GM18907 (cell line): ENCODE measurements at regions not wholly inside any gene's neighbourhood (a gene's known extent, or its start where the extent isn't known, plus 50 kb on each side); places are given as distances from the start of the nearest gene placed in this dataset.

ENCODE experiments used
- ATAC-seq: cut with Tn5 transposase; IDR thresholded peaks from one replicate; pipeline ENCODE4 v1.9.1; 2021; ENCODE audit warnings: mild to moderate bottlenecking, moderate library complexity; ENCODE audit not compliant: unreplicated experiment

DNA sequence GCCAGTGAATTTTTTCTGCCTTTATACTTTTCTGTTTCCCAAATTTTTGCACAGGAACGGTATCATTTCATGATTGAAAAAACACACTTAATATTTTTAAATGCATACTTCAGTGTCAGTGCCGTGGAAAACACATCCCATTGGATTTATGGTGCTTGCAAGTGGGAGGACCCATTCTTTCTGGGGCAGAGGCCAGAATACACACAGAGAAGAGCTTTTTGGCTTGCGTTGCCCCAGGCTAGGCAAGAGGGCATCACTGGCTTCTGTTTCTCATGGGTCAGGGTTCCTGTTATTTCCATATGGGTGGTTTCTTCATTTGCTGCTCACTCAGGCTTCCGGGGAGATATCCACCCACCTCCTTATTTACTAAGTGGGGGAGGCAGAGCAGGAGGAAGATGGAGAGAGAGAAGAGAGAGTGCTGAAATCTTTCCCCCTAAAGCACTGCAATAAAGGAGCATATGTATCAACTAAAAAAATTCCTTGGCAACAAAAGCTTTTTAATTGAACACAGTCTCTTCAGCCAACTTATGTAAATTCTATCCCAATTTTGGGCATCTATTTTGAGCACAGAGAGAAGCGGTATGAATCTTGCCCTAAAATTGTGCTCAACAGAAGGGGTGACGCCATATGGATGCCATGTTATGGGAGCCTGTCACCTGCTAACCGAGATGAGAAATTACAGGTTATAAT is 66.0 kb upstream of the KIRREL3 start:
- no peak for ATAC-seq

DNA sequence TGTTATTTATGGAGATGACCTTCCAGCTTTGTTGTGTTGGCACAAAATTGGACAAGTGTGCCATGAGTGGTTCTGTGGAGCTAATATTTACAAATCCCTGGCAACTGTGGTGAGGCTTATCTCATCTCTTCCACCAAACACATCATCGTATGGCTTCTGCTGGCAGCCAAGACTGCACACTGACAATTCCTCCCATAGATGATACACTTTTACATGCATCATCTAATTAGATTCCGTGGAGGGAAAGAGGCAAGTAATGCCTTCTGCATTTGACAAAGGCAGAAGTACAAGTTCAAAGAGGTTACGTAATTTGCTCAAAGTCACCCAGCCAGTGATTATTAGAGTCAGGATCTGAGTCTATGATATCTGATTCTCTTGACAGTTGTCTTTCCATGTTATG is 62.7 kb upstream of the KIRREL3 start:
- ATAC-seq, result no peak

DNA sequence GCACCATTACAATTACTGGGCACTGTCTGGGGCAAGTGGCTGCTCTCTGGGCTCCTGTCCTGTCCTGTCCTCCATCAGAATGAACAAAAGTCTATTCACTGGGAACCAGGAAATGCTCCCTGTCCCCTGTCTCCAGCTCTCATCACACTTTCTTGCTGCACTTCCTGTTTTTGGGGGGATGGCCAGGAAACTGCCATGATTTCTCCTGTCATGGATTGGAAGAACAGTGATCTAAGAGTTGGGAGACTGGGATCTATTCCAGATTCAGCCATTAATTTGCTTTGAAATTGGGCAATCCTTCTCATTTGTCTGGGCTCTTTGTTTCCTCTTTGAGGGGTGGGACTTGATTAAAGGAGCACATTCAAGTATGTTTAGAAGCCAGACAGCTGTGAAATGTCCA is 61.4 kb upstream of the KIRREL3 start:
- ATAC-seq, result no peak

DNA sequence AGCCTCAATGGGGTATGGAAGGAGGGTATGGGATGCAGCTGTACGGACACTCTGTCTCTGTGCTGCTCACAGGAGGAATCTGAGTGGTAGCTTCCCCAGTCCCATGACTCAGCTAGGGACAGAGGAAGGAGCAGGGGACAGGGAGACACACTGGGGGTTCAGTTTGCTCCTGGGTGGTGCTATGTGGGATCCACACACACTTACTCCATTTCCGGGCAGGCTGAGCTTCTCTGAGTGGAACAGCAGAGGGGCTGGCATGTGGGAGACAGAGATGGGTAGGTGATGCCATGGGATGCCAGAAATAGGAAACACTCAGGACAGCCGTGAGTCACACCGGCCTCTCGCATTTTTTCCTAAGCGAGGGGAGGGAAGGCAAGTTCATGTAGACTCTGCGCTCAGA is 59.2 kb upstream of the KIRREL3 start:
- no peak for ATAC-seq

DNA sequence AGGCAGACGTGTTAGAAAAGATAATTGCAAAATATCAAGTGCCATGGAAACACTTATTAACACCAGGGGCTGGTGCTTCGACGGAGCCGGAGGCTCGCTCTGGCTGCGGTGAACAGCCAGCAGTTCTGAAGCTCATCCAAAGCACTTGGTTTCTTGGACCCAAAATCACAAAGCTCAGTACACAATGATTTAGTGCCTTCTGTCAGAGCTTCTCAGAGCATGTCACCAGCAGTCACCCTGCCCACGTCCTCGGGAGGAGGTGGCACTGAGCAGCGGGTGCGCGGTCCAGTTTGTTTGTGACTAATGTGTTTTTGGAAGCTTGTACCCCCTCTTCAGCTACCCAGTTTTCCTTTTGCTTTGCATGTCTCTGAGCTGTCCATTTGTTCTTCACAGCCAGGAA is 58.7 kb upstream of the KIRREL3 start:
- ATAC-seq, result no peak

DNA sequence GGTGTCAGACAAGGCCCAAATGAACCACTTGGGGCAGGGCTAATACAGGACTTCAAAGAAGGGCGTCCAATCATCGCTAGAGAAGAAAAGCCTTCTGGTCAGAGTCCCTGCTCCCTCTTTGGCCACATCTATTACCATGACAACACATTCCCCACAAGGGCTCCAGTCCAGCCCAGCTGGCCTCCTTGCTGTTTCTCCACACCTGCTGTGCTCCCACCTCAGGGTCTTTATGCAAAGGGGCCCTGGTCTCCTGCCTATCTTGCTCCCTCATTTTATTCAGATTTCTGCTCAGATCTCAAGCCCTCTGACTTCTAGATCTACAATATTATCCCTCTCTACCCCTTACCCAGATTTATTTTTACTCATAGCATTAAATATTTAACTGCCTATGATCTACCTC is 58.0 kb upstream of the KIRREL3 start:
- no peak for ATAC-seq

DNA sequence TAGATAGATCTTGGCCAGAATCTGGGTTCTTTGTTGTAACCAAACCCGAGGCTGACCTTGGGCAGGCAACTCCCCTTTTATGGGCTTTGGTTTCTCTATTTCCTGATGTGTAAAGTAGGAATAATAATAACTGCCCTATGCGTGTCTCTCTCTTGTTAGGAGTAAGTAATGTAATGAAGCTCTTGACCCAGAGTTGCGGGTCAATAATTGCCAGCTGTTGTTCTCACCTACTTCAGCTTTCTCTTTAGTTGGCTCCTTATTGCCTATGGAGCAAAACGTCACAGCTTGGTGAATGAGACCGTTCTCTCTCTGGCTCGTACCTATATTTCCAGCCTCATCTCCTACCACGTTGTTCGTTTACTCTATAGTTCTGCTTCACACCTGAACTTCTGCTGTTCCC is 56.6 kb upstream of the KIRREL3 start:
- ATAC-seq, result no peak

DNA sequence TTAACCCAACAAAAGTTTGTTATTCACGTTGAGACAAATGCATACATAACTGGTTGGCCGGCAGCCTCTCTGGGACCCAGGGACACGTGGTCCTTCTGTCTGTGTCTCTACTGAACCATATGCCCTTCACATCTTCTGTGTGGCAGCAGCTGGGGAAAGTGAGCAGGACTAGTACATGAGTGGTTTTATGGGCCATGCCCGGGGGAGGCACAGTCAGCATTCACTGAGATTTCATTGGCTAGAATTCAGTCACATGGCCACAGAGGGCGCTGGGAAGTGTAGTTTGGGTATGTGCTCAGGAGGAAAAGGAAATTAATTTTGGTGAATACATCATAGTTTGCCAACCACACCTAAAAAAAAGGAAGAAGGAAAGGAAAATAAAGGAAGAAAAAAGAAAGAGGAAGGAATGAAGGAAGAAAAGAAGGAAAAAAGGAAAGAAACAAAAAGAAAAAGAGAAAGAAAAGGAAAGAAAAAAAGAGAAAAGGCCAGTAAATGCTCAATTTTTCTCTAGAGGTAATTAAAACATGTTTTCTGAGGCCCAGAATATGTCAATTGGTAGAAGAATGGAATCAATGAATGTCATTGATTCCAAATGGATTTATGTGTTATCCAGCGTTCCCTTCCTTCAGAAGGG is 55.9 kb upstream of the KIRREL3 start:
- no peak for ATAC-seq

DNA sequence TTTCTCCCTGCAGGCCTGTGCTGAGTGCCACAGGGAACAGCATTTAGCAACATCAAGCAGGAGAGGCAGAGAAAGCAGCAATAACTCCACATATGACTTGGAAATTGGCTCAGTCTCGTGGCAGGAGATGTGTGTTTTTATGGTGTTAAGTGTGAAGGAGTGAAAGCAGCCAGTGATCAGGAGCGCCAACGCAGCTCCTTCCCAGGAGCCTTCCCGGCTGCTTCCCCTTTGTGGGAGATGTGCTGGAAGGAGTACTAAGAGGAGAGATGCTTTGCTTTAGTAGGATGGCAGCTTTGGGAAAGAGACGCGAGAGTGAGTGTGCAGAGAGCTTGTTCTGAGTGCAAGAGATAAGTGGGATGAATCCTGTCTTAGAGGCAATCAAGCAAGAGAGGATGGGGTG is 54.7 kb upstream of the KIRREL3 start:
- no peak for ATAC-seq

DNA sequence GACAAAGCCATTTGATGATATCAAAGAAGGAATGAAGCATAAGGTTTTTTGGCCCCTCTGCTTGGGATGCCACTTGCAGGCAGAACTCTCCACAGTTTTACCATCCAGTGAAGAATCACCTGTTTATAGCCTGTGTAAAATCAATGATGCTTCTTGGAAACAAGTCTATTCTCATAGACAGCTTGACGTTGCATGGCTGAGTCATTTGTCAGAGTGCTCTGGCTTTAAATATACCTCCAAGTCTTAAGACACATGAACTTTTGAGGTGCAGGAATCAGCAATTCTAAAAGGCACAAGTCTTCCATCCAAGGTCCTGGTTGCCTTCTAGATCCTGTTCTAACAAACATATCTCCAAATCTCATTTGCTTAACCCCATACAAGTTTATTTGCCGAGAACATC is 53.6 kb upstream of the KIRREL3 start:
- ATAC-seq, result no peak

DNA sequence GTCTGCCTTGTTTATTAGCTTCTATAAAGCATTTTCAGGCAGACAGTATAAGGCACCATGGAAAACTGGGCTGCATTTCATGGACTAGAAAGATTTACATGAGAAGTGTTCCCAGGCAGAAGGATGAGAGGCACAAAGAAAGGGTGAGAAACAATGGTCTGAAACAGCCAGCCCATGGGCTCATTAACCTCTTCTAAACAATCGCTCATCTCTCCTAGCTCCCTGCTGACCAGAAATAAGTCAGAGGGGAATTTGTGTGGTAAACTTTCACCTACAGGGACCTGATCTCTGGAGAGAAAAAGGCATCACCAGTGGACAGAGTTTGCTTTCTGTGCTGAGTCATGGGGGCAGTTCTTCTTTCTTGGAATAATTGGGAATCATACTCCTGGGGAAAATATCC is 51.8 kb upstream of the KIRREL3 start:
- ATAC-seq, result no peak
